Cardiac fibroblast (primary cell): ENCODE measurements at regions not wholly inside any gene's neighbourhood (a gene's known extent, or its start where the extent isn't known, plus 50 kb on each side); places are given as distances from the start of the nearest gene placed in this dataset.

Experiments used
- DNase-seq, 2 donors: peaks; one replicate each; pipeline versions ENCODE4 v3.0.0 to v3.0.0-alpha.2; 2010; ENCODE audit warnings: low read depth in 2 of 2
- H3K4me3 ChIP-seq, 2 donors: replicated peaks in 1 of 2; 1 replicate in 1 of 2; 2 replicates in 1 of 2; pipeline ENCODE4 v1.5.1; 2011; ENCODE audit warnings: low read depth in 2 of 2, low read length in 2 of 2, mild to moderate bottlenecking in 2 of 2, moderate library complexity in 1 of 2
- CTCF ChIP-seq: IDR thresholded peaks from one replicate; pipeline ENCODE4 v1.5.1; 2011; ENCODE audit warnings: low read depth, mild to moderate bottlenecking, low read length, inconsistent platforms

- no peak for DNase-seq
- no peak overlapping the region for H3K4me3 ChIP-seq
- no peak for TF ChIP-seq CTCF
These were observed 733.4 kb upstream of the CDH7 start for GRCh38 chr18:65017372-65017760.

- no peak overlapping the region for H3K4me3 ChIP-seq
- TF ChIP-seq CTCF: no peak
- DNase-seq: no peak
These were observed 734.0 kb upstream of the CDH7 start for GRCh38 chr18:65016631-65017371.

- no peak for TF ChIP-seq CTCF
- no peak overlapping the region for H3K4me3 ChIP-seq
- no peak for DNase-seq
These were observed 756.4 kb upstream of the CDH7 start for GRCh38 chr18:64994370-64994769.

GRCh38 chr18:64993695-64994094 lies 757.1 kb upstream of the CDH7 start:
- no peak overlapping the region for H3K4me3 ChIP-seq
- TF ChIP-seq CTCF: no peak
- no peak for DNase-seq

- TF ChIP-seq CTCF: no peak
These were observed 758.2 kb upstream of the CDH7 start for GRCh38 chr18:64992654-64993053.

GRCh38 chr18:64991102-64991501 lies 759.7 kb upstream of the CDH7 start:
- no peak for DNase-seq
- TF ChIP-seq CTCF: no peak
- H3K4me3 ChIP-seq: no peak overlapping the region

More at GRCh38 chr18:64992654-64993053, 758.2 kb upstream of the CDH7 start:
- DNase-seq: no peak
- H3K4me3 ChIP-seq: no peak overlapping the region
